ENCODE measurements at regions not wholly inside any gene's neighbourhood (a gene's known extent, or its start where the extent isn't known, plus 50 kb on each side); places are given as distances from the start of the nearest gene placed in this dataset.

GRCh38 chr3:135558906-135559305 is 406.6 kb upstream of the PPP2R3A start:
- H3K4me3 ChIP-seq (ENCODE audit: insufficient read depth, low read length), result no peak overlapping the region
- no peak overlapping the region for H3K27ac ChIP-seq (ENCODE audit: low read depth, low read length)
- no peaks in the 10 kb centered on the region for H4K20me1 ChIP-seq (ENCODE audit: insufficient read depth, low read length)
- H3K4me1 ChIP-seq (ENCODE audit: insufficient read depth, low read length), result no peaks in the 10 kb centered on the region
- no peak overlapping the region for H2AFZ ChIP-seq (ENCODE audit: low read length)
- H3K9me3 ChIP-seq (ENCODE audit: low read depth, low read length), result no peaks in the 10 kb centered on the region
- no peaks in the 10 kb centered on the region for H3K27me3 ChIP-seq (ENCODE audit: insufficient read depth, low read length)
- DNase-seq (ENCODE audit: insufficient read length, low spot score, missing footprints), result no peak
- no peak for TF ChIP-seq CTCF (IDR thresholded peaks at IDR 0.05; ENCODE audit: extremely low read depth, low read depth, low read length)
- no peaks in the 10 kb centered on the region for H3K79me2 ChIP-seq (ENCODE audit: insufficient read depth, low read length)
- no peaks in the 10 kb centered on the region for H3K36me3 ChIP-seq (ENCODE audit: insufficient read depth, low read length)
- H3K4me2 ChIP-seq (ENCODE audit: insufficient read depth, low read length), result no peak overlapping the region

DNA sequence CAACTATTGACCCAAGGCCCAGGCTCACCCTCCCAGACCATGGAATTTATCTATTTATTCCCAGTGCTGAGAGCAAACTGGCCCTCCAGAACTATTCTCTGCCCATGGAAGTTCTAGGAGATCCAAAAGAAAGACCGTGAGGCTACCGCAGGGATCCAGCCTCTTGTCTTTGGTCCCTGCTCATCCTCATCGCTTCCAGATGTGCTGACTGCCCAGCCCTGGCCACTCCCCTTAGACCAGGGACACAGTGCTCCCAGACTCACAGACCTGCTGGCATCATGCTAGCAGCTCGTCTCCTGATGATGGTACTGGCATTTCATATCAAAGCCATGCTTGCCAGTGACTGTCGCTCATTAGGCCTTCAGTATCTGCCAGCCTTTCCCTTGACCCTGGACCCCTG is 405.7 kb upstream of the PPP2R3A start:
- DNase-seq (ENCODE audit: insufficient read length, low spot score, missing footprints), result no peak
- no peaks in the 10 kb centered on the region for H4K20me1 ChIP-seq (ENCODE audit: insufficient read depth, low read length)
- no peaks in the 10 kb centered on the region for H3K79me2 ChIP-seq (ENCODE audit: insufficient read depth, low read length)
- no peaks in the 10 kb centered on the region for H3K4me1 ChIP-seq (ENCODE audit: insufficient read depth, low read length)
- H3K36me3 ChIP-seq (ENCODE audit: insufficient read depth, low read length), result no peaks in the 10 kb centered on the region
- H2AFZ ChIP-seq (ENCODE audit: low read length), result no peak overlapping the region
- no peak for TF ChIP-seq CTCF (IDR thresholded peaks at IDR 0.05; ENCODE audit: extremely low read depth, low read depth, low read length)
- no peak overlapping the region for H3K27ac ChIP-seq (ENCODE audit: low read depth, low read length)
- no peaks in the 10 kb centered on the region for H3K27me3 ChIP-seq (ENCODE audit: insufficient read depth, low read length)
- no peak overlapping the region for H3K4me2 ChIP-seq (ENCODE audit: insufficient read depth, low read length)
- no peak overlapping the region for H3K4me3 ChIP-seq (ENCODE audit: insufficient read depth, low read length)
- H3K9me3 ChIP-seq (ENCODE audit: low read depth, low read length), result no peaks in the 10 kb centered on the region

GRCh38 chr3:135560847-135561246 is 404.7 kb upstream of the PPP2R3A start:
- no peaks in the 10 kb centered on the region for H3K36me3 ChIP-seq (ENCODE audit: insufficient read depth, low read length)
- no peak for TF ChIP-seq CTCF (IDR thresholded peaks at IDR 0.05; ENCODE audit: extremely low read depth, low read depth, low read length)
- H3K4me3 ChIP-seq (ENCODE audit: insufficient read depth, low read length), result no peak overlapping the region

DNA sequence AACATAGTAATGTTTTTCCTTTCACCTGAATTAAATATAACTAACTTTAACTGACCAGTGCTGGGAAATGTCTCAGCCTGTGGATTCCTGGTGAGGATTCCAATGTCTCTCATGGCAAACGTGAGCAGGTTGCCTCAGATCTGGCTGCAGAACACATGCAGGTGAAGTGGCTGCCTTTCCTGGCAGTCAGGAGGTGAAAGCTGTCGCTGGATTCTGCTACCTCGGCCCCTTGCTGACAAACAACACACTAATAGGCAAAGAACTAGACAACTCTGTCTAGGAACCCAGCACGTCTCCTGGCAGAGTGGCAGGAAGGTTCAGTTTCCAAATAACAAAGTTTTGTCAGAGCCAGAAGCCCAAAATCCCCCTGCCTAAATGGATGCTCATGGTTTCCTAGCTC is 400.8 kb upstream of the PPP2R3A start:
- H2AFZ ChIP-seq (ENCODE audit: low read length), result no peak overlapping the region
- H4K20me1 ChIP-seq (ENCODE audit: insufficient read depth, low read length), result no peaks in the 10 kb centered on the region
- TF ChIP-seq CTCF (IDR thresholded peaks at IDR 0.05; ENCODE audit: extremely low read depth, low read depth, low read length), result no peak
- H3K27ac ChIP-seq (ENCODE audit: low read depth, low read length), result no peak overlapping the region
- no peaks in the 10 kb centered on the region for H3K36me3 ChIP-seq (ENCODE audit: insufficient read depth, low read length)
- DNase-seq (ENCODE audit: insufficient read length, low spot score, missing footprints), result no peak
- no peak overlapping the region for H3K4me2 ChIP-seq (ENCODE audit: insufficient read depth, low read length)
- H3K79me2 ChIP-seq (ENCODE audit: insufficient read depth, low read length), result no peaks in the 10 kb centered on the region
- H3K9me3 ChIP-seq (ENCODE audit: low read depth, low read length), result no peaks in the 10 kb centered on the region
- no peak overlapping the region for H3K4me3 ChIP-seq (ENCODE audit: insufficient read depth, low read length)
- no peaks in the 10 kb centered on the region for H3K27me3 ChIP-seq (ENCODE audit: insufficient read depth, low read length)
- H3K4me1 ChIP-seq (ENCODE audit: insufficient read depth, low read length), result no peaks in the 10 kb centered on the region

More at GRCh38 chr3:135560847-135561246, 404.7 kb upstream of the PPP2R3A start:
- H3K4me1 ChIP-seq (ENCODE audit: insufficient read depth, low read length), result no peaks in the 10 kb centered on the region
- no peak for DNase-seq (ENCODE audit: insufficient read length, low spot score, missing footprints)
- H3K4me2 ChIP-seq (ENCODE audit: insufficient read depth, low read length), result no peak overlapping the region
- no peak overlapping the region for H2AFZ ChIP-seq (ENCODE audit: low read length)
- H3K79me2 ChIP-seq (ENCODE audit: insufficient read depth, low read length), result no peaks in the 10 kb centered on the region
- no peak overlapping the region for H3K27ac ChIP-seq (ENCODE audit: low read depth, low read length)
- H3K27me3 ChIP-seq (ENCODE audit: insufficient read depth, low read length), result no peaks in the 10 kb centered on the region
- H4K20me1 ChIP-seq (ENCODE audit: insufficient read depth, low read length), result no peaks in the 10 kb centered on the region
- H3K9me3 ChIP-seq (ENCODE audit: low read depth, low read length), result no peaks in the 10 kb centered on the region
